Chondrocyte (in vitro differentiated cells): ENCODE measurements at regions not wholly inside any gene's neighbourhood (a gene's known extent, or its start where the extent isn't known, plus 50 kb on each side); places are given as distances from the start of the nearest gene placed in this dataset.

Source experiments
- DNase-seq: peaks from one replicate; pipeline ENCODE4 v3.0.0; 2021; ENCODE audit warnings: mixed read lengths, low spot score
- H3K27ac Mint-ChIP-seq: one replicate; pipeline ENCODE4 v1.8.0; 2021; ENCODE audit warnings: mild to moderate bottlenecking, moderate library complexity, mixed read lengths; ENCODE audit not compliant: unreplicated experiment
- H3K27me3 Mint-ChIP-seq: 2 replicates; pipeline ENCODE4 v1.8.0; 2021; ENCODE audit warnings: low read depth, mixed read lengths
- H3K36me3 Mint-ChIP-seq: 2 replicates; pipeline ENCODE4 v1.8.0; 2021; ENCODE audit warnings: low read depth, mixed read lengths
- H3K4me1 Mint-ChIP-seq: 2 replicates; pipeline ENCODE4 v1.8.0; 2021; ENCODE audit warnings: low read depth, mild to moderate bottlenecking, mixed read lengths
- H3K4me3 Mint-ChIP-seq: one replicate; pipeline ENCODE4 v1.8.0; 2021; ENCODE audit warnings: mild to moderate bottlenecking, moderate library complexity, mixed read lengths; ENCODE audit not compliant: unreplicated experiment
- H3K9me3 Mint-ChIP-seq: 2 replicates; pipeline ENCODE4 v1.8.0; 2021; ENCODE audit warnings: low read depth, mixed read lengths
- CTCF ChIP-seq: fragments of 200-600 bp; sonication (generic); IDR thresholded peaks from 2 replicates; pipeline ENCODE4 v1.5.0; 2021; ENCODE audit warnings: antibody characterized with exemption, mild to moderate bottlenecking, moderate library complexity

GRCh38 chr21:15354516-15354915 lies 289.7 kb upstream of the NRIP1 start:
- DNase-seq: no peak
- no peak overlapping the region for H3K4me3 Mint-ChIP-seq
- H3K36me3 Mint-ChIP-seq: no peaks in the 10 kb centered on the region
- H3K9me3 Mint-ChIP-seq: peaks cover 3% of the 10 kb centered on the region
- no peaks in the 10 kb centered on the region for H3K4me1 Mint-ChIP-seq
- no peaks in the 10 kb centered on the region for H3K27me3 Mint-ChIP-seq
- H3K27ac Mint-ChIP-seq: no peak overlapping the region
- TF ChIP-seq CTCF: no peak

GRCh38 chr21:15355066-15355465 lies 290.3 kb upstream of the NRIP1 start:
- TF ChIP-seq CTCF: no peak
- peaks cover 3% of the 10 kb centered on the region for H3K9me3 Mint-ChIP-seq
- H3K4me1 Mint-ChIP-seq: no peaks in the 10 kb centered on the region
- H3K36me3 Mint-ChIP-seq: no peaks in the 10 kb centered on the region
- H3K4me3 Mint-ChIP-seq: no peak overlapping the region
- DNase-seq: no peak
- H3K27me3 Mint-ChIP-seq: no peaks in the 10 kb centered on the region
- H3K27ac Mint-ChIP-seq: no peak overlapping the region

GRCh38 chr21:15359251-15359650 lies 294.5 kb upstream of the NRIP1 start:
- no peak for TF ChIP-seq CTCF
- no peak for DNase-seq
- no peak overlapping the region for H3K27ac Mint-ChIP-seq
- peaks cover 3% of the 10 kb centered on the region for H3K4me1 Mint-ChIP-seq
- H3K9me3 Mint-ChIP-seq: no peaks in the 10 kb centered on the region
- no peak overlapping the region for H3K4me3 Mint-ChIP-seq
- no peaks in the 10 kb centered on the region for H3K36me3 Mint-ChIP-seq
- H3K27me3 Mint-ChIP-seq: no peaks in the 10 kb centered on the region

- H3K4me1 Mint-ChIP-seq: peaks cover 3% of the 10 kb centered on the region
- TF ChIP-seq CTCF: no peak
- peaks cover 6% of the 10 kb centered on the region for H3K9me3 Mint-ChIP-seq
- DNase-seq: no peak
- H3K36me3 Mint-ChIP-seq: no peaks in the 10 kb centered on the region
- no peak overlapping the region for H3K27ac Mint-ChIP-seq
- no peak overlapping the region for H3K4me3 Mint-ChIP-seq
- no peaks in the 10 kb centered on the region for H3K27me3 Mint-ChIP-seq
These were observed 297.7 kb upstream of the NRIP1 start for GRCh38 chr21:15362458-15362857.

- Mint-ChIP-seq H3K27ac (no peak overlapping the region), H3K27me3 (no peaks in the 10 kb centered on the region), H3K4me1 (peaks cover 3% of the 10 kb centered on the region), H3K36me3 (no peaks in the 10 kb centered on the region), H3K9me3 (peaks cover 6% of the 10 kb centered on the region), H3K4me3 (no peak overlapping the region)
- TF ChIP-seq CTCF: no peak
- DNase-seq: no peak
These were observed 299.1 kb upstream of the NRIP1 start for GRCh38 chr21:15363921-15364320.
